HG03457 (cell line): ENCODE measurements at regions not wholly inside any gene's neighbourhood (a gene's known extent, or its start where the extent isn't known, plus 50 kb on each side); places are given as distances from the start of the nearest gene placed in this dataset.
"Not testable (repeated sequence)": the region's sequence is repeated elsewhere in the genome, so short reads cannot be mapped to it uniquely, and the experiment has no call there.

Experiments used
- ATAC-seq: cut with Tn5 transposase; IDR thresholded peaks from one replicate; pipeline ENCODE4 v1.9.1; 2021; ENCODE audit warnings: moderate number of reproducible peaks; ENCODE audit not compliant: unreplicated experiment

GRCh38 chr14:65957631-65958205, 528.5 kb upstream of the CCDC196 start:
- ATAC-seq: no peak

GRCh38 chr14:65958664-65959562, 527.3 kb upstream of the CCDC196 start:
- peak; percentile 44 for ATAC-seq

DNA sequence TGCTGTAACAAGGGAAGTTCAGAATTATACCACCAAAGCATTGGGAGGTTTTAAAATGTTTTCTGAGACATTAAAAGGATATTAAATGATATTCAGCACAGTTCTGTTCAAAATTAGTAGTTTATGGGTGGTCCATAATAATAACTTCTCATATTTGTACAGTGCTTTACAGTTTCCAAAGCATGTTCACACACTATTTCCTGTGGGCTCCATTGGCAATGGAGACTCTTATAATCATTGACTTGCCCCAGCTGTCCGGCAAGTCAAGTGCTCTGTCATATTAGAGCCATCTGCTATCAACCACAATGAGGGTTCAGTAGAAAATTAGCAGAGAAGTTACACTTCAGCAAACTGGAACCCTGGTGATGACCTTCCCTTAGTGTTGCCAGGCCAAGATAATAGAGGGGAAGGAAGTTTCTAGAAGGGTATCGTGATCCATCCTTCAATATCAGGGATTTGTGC, 526.6 kb upstream of the CCDC196 start:
- peak; percentile 55 for ATAC-seq

GRCh38 chr14:65961004-65961403, 525.2 kb upstream of the CCDC196 start:
- no peak for ATAC-seq

DNA sequence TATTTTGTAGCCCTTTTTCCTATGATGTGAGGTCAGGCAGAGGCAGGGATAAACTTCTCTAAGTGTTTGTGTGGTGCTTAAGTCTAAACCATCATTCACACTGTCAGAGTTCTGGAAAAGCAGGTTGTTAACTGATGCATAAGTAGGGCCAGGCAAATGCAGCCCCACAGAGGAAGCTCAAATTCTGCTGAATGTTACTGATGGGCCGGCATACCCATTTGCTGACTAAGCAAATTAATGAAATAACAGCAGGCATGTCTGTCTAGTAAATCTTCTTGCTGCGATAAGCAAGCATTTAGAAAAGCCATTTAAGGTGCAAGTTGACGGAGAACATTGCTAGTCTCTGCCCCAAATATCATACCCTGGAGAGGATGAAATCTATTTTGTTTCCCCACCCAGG, 523.2 kb upstream of the CCDC196 start:
- ATAC-seq: no peak

- no peak for ATAC-seq
Measured at GRCh38 chr14:65964366-65964765, 521.8 kb upstream of the CCDC196 start.

DNA sequence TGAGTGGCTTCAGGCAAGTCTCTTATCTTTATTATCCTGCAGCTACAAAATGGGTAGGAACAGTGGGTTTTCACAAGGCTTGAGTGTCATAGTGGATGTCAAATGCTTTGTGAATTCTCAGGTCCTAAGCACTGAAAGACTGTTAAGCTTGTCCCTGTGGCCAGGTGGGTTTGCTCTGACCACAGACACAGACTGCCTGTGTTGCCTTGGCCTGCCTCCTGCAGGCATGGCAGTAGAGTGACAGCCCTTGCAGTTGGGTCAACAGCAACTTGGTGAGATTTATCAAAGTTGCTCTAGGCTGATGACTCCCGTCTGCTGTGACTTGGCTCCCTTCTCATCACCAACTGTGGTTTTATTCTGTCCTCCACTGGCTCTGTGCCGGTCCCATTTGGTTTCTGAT, 520.0 kb upstream of the CCDC196 start:
- no peak for ATAC-seq

DNA sequence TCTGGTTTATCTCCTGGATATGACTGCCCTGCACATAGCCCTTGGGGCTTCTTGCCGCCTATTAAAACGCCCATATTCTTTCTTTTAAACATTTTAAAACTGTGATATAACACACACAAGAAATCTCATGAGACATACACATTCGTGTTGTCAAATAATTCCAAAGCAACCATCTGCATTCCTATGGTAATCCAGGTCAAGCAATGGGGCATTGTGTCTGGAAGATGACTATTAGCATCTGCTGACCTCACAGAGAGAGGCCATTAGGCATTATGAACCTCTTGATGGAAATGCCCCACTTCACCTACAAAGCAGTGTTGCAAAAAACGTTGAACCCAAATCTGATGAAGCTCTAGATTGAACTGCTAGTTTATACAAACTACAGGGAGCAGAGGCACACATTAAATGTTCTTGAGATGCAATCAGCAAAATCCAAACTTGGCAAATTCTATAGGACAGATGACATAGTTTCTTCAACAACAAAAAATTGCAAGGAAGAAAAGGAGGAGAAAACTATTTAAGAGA, 513.8 kb upstream of the CCDC196 start:
- no peak for ATAC-seq

DNA sequence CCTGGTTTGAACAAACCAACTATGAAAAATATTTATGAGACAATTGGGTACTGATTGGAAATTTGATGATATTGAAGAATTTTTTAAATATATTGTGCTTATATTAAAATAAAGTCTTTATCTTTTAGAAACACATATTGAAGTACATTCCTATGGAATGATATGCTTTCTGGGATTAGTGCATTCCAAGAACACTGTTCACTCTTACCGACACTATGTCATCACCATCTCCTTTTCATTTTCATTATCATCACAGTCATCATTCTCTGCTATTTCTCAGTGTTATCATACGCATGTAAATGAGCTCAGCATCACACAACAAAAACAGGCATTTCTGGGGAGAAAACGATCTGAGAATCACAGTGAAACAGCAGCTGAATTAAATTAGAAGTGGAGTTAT, 513.3 kb upstream of the CCDC196 start:
- ATAC-seq: no peak

- ATAC-seq: no peak
Measured at GRCh38 chr14:65975865-65976264, 510.3 kb upstream of the CCDC196 start.

DNA sequence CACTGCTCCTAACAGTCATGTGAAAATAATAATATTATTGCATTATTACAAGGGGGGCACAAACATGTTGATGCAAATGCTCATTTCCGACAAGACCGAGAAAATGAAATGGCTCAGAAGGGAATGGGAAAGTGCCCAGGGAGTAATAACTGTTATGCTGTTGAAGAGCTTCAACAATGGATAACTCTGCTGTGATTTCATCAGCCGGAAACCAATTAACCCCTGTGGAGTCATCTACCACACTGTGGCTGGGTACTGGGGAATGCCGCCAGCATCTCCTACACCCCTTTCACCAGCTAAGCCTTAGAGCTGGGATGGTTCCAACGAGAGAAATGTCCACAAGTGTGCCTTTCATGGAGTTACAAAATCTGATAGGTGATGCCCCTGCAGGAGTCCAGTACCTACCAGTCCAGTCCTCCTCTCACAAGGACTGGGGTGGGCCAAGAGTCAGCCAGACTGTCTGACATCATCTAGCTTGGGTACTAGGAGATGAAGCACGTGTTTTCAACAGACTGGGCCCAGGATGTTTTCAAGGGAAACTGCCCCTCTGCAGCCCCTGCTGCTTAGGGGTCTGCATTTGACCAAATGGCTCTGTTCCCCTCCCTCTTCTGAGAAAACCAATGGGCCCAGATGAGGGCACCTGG, 509.3 kb upstream of the CCDC196 start:
- no peak for ATAC-seq

DNA sequence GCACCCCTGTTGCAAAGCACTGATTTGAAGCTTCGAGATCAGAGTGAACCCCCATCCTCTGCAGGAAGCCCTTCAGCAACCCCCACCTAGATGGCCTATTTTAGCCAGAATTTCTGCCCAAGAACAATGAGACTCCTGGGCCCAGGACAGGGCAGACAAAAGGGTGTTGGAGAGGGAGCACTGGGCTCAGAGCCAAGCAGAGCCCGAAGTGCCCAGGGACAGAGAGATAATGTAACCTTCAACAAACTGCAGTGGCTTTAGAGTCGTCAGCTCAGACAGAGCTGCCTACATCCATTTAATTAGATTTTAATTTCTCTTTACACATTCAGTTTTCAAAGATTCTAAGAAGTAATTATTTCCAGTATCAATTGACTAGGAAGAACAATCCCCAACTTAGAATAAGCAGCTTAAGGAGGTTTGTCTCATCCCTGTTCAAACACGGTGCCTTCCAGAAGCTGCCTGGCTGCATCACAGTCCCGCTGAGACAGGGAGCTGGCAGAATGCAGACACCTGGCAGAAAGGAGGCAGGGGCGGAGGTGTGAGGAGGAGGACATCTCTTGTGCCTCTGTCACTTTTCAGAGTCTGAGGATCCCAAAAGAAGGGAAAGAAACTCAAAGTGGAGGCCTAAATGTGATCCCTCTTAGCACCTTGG, 504.9 kb upstream of the CCDC196 start:
- no peak for ATAC-seq

GRCh38 chr14:65986041-65986440, 500.1 kb upstream of the CCDC196 start:
- no peak for ATAC-seq

DNA sequence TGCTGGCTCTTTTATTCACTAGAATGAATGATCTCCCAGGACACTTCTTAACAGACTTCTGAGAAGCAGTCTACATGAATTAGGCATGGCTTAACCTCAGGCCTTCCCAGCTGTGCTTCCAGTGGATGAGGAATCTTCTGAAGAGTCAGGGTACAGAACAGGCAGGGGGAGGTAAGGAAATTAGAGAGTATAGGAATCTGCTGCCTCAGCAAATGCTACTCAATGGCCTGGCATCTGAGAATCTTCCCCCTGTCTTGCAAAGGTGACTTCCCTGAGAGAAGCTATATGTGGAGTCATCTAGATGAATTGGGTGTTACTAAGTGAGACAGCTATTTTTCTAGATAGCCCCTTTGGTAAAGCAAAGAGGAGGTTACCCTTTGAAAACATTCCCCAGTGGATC, 496.2 kb upstream of the CCDC196 start:
- no peak for ATAC-seq

DNA sequence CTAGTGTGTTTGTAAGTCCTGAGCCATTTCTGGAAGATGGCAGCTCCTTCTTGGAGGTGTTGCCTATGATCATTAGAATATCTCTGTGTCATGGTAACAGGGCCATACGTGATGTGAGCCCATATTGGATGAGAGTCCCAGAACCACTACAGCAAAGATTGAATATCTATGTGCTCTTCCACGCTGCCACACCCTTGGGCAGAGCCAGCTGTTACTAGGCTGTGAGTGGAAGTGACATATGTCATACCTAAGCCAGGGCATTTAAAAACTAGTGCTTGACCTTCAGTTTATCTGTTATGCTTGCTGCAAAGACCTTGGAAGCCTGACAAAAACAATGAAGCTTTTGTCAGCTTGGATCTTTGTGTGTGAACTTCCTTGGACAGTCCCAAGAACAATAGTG, 495.1 kb upstream of the CCDC196 start:
- no peak for ATAC-seq

DNA sequence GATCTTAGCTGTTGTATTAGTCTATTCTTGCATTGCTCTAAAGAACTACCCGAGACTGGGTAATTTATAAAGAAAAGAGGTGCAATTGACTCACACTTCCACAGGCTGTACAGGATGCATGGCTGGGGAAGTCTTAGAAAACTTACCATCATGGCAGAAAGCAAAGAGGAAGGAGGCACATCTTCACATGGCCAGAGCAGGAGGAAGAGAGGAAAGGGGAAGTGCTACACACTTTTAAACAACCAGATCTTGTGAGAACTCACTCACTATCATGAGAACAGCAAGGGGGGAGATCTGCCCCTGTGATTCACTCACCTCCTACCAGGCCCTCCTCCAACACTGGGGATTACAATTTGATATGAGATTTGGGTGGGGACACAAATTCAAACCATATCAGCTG, 494.2 kb upstream of the CCDC196 start:
- ATAC-seq: not testable (repeated sequence)

DNA sequence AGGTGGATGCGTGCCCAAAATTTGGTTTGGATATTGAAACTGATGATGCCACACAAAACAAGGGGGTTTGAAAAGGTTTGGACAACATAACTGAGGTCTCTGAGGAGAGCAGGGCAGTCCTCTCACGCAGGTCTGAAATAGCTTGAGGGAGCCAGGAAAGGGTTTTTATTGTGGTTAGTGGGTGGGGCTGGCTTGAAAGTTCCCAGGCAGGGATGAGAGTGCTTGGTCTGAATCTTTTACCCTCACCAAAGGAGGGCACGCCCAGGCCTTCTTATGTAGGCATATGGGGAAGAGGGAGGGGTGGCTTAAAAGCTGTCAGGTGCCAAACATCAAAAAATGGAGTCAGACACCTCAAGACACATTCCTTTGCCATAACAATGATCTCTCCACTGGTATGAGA, 493.1 kb upstream of the CCDC196 start:
- no peak for ATAC-seq

- no peak for ATAC-seq
Measured at GRCh38 chr14:65993996-65994395, 492.2 kb upstream of the CCDC196 start.

DNA sequence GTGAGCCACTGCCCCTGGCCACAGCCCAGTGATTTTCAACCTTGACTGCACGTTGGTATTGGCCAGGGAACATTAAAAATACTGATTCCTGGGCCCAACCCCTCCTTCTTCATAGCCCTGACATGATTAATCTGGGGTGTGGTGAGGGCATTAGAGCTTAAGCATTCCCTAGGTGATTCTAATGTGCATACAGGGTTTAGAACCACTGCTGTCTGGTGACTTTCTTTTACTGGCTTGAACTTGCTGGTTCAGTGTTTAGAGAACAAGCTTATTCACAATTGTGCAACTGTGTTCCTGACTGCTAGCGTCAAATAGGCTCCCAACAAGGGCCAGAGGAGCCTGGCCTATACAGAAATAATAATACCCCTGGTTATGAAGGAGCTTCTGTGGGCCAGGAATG, 488.8 kb upstream of the CCDC196 start:
- ATAC-seq: no peak

DNA sequence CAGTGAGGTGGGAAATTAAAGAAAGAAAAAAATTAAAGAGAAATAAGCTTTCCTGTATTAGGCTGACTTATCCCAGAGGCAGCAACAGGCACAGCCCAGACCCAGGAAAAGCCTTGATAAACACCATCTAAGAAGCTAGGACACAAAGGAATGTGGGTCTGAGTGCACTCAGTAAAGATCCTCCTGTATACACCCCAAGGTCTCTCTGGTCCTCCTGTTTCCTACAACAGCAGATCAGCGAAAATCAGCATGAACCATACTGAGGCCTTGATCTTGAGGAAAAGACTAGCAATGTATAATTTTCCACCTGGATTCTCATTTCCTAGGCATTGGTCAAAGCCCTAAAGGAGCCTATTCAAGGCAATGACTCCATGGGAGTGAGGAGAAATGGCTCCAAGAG, 486.3 kb upstream of the CCDC196 start:
- no peak for ATAC-seq

DNA sequence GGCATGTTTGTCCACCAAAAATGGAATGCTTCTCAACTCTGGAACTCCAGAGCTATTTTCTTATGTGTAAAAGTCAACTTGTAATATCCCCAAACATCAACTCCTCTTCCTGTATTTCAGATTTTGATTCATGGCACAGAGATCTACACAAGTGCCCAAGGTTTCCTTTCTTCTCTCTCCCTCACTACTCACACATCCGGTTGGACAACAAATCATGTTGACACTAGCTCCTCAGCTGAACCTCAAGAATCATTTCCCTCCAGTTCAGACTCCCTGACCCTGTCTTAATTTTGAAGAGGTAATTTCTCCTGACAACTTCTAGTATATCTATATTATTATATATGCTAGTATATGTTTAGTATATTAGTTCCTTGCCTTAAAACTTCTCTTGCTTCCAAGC, 485.4 kb upstream of the CCDC196 start:
- ATAC-seq: no peak
